NCI-H2107 (cell line): ENCODE measurements at regions not wholly inside any gene's neighbourhood (a gene's known extent, or its start where the extent isn't known, plus 50 kb on each side); places are given as distances from the start of the nearest gene placed in this dataset.

ENCODE experiments used
- DNase-seq: peaks from one replicate; lab custom pipeline; 2025; lab: John Stamatoyannopoulos, UW

- no peak for DNase-seq
Observed at GRCh38 chr6:71124340-71124739, 164.3 kb upstream of the OGFRL1 start.

DNA sequence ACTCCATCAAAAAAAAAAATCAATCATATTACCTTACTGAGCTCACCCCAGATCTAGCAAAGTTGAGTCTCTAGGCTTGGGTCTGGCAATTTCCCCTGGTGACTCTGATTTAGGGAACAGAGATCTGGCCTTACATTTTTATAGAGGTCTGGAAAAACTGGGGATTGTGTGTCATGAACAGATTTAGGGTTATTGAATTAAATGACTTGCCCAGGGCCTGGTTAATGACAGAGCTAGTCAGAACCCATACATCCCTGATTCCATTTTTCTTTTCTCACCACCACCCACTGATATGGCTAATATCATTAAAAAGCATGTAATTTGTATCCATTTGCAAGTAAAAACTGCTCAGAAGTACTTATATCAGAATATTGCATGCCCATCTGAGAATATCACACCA, 163.4 kb upstream of the OGFRL1 start:
- DNase-seq = no peak

DNA sequence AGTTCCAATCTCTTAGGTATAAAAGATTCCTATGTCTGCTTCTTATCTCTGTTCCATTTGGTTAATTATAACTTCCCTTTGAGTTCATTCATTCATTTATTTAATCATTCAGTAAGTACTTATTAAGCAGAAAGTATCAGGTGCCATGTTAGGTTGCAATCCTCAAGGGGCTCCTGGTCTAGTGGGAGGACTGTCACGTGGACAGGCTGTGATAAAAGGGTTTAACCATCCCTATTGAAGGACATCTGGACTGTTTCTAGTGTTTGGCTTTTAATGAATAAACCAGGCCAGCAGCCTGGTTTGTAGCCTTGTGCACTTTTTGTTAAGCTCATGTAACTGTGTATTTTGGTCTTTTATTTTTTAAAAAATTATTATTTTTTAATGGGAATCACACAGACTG, 162.1 kb upstream of the OGFRL1 start:
- DNase-seq = no peak

DNA sequence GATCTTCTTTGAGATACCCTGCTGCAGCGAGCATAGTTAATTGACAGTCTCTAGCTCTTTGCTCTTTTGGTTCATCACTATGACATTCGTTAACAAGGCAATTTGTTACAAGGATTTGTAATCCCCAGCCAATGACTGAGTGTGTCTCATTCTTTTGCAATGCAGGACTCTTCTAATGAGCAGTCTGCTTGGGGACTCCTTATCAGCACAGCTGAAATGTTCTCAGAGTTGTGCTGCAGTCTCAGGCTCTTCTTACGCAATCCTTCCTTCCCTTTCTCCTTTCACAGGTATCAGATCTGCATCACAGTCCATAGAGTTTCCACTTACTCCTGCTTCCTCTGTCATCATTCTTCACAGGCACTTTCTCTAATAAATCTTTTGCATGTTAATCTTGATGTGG, 161.2 kb upstream of the OGFRL1 start:
- DNase-seq = no peak

- no peak for DNase-seq
Observed at GRCh38 chr6:71130277-71130676, 158.3 kb upstream of the OGFRL1 start.

GRCh38 chr6:71134929-71135642, 153.5 kb upstream of the OGFRL1 start:
- no peak for DNase-seq

DNA sequence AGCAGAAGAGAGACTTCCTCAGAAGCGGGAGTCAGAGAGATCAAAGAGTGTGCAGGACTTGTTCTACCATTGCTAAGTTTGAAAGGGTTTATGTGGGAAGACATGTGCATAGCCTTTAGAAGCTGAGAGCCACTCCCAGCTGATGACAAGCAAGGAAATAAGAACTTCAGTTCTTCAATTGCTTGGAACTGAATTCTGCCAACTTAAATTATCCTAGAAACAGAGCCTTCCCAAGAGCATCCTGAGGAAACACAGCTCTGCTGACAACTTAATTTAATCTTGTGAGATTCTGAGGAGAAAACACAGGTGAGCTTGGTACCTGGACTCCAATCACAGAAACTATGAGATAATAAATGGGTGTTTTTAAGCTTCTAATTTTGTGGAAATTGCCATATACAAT, 150.6 kb upstream of the OGFRL1 start:
- DNase-seq = no peak

- DNase-seq = no peak
Observed at GRCh38 chr6:71138376-71138775, 150.2 kb upstream of the OGFRL1 start.

DNA sequence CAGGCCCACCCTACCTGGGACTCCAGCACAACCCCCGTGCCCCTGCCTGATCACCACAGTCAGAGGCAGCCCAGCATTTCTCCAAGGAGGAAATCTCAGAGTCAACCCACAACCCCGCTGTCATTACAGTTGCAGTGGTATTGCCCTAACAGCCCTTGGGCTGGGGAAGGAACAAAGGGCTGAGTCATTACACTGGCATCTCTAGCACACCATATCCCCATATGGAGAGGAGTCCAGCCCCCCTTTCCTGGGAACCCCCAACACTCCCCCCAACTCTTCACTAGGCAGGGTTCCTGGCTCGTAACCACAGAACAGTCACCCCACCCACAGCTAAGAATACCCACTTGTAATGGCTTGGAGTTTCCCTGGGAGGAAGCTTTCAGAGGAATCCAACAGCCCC, 149.4 kb upstream of the OGFRL1 start:
- DNase-seq = no peak

GRCh38 chr6:71153755-71154325, 134.8 kb upstream of the OGFRL1 start:
- no peak for DNase-seq

DNA sequence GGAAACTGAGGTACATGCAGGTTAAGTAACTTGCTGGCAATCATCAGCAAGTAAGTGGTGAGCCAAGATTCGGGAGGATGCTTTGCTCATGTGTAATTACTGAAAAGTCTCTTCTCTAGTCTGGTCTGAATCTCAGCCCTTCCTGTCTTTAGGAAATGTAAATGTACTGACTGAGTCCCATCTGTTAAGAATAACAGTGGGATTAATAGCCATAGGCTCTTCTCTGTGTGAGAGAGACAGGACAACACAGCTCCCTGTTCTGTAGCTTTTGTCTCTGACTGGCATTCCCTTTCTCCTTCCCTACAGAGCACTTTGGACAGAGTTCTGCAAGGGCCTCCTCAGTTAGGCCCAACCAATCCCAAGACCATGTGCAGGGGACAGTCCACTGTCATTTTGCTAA, 131.3 kb upstream of the OGFRL1 start:
- DNase-seq = no peak

DNA sequence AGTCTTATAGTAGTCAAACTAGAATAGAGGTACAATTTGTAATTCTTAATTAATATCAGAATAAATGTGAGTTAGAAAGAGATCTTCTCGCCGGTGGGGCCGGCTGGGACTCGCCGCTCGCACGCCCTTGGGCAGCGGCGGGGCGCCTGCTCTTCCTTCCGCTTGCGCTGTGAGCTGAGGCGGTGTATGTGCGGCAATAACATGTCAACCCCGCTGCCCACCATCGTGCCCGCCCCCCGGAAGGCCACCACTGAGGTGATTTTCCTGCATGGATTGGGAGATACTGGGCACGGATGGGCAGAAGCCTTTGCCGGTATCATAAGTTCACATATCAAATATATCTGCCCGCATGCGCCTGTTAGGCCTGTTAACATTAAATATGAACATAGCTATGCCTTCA, 123.7 kb upstream of the OGFRL1 start:
- DNase-seq = no peak

DNA sequence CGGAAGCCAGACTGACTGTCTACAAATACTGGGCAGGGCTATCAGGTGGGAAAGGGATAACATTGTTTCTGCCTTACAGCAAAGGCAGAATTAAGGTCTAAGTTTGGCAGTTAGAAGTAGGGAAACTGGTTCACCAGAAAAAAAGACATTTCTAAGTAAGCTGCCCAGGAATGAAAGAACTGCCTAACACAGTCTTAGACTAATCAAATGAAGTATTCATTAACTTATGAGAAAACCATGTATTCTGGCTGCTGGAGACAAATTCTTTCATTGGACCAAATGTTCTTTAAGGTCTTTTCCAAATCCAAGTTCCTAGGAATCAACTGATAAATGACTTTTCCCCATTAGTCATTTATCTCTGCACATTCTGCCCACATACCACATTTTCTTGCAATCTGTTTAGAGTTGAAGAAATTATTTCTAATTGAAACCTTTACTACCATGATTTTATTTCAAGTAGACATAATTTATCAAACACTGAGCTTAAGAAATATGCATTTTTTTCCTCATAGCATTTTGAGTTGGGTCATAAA, 120.3 kb upstream of the OGFRL1 start:
- no peak for DNase-seq

DNA sequence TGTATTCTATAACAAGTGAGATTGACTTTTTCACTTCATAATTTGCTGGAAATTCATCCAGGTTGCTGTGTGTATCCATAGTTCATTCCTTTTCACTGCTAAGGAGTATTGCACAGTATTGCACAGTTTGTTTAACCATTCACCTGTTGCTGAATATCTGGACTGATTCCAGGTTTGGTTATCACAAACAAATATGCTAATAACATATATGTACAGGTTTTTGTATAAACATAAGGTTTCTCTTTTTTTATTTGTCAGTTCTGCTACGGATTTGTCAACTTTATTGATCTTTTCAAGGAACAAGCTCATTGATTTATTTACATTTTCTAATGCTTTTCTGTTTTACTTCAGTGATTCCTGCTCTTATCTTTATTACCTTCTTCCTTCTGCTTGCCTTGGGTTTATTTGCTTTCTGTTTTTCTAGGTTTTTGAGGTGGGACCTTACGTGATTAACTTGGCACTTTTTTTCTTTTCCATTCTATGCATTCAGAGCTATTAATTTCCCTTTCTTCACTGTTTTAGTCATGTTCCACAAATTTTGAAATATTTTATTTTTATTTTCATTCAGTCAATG, 117.0 kb upstream of the OGFRL1 start:
- DNase-seq = no peak

- no peak for DNase-seq
Observed at GRCh38 chr6:71179249-71179885, 109.2 kb upstream of the OGFRL1 start.

DNA sequence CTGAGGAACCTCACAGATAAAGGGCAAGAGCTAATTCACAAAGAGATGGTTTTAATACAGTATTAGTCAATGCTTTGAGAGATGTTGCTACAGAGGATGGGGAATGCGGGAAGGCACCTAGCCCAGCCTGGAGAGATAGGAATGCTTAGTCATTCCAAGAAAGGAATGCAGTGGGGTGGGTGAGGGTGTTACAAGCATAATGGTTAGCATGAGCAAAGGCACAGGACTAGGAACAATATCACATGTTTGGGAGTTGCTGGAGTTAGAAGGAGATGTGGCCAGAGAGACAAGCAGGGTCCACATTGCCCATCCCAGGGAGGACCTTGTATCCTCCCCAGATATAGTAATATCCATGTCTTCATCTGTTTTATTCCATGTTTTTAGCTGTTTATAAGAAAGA, 107.0 kb upstream of the OGFRL1 start:
- DNase-seq = no peak

- no peak for DNase-seq
Observed at GRCh38 chr6:71187141-71187540, 101.5 kb upstream of the OGFRL1 start.

- no peak for DNase-seq
Observed at GRCh38 chr6:71190809-71191208, 97.8 kb upstream of the OGFRL1 start.

GRCh38 chr6:71194724-71195123, 93.9 kb upstream of the OGFRL1 start:
- no peak for DNase-seq

- DNase-seq = no peak
Observed at GRCh38 chr6:71197267-71197666, 91.3 kb upstream of the OGFRL1 start.

- DNase-seq = peak; percentile 18
Observed at GRCh38 chr6:71197780-71198179, 90.8 kb upstream of the OGFRL1 start.

DNA sequence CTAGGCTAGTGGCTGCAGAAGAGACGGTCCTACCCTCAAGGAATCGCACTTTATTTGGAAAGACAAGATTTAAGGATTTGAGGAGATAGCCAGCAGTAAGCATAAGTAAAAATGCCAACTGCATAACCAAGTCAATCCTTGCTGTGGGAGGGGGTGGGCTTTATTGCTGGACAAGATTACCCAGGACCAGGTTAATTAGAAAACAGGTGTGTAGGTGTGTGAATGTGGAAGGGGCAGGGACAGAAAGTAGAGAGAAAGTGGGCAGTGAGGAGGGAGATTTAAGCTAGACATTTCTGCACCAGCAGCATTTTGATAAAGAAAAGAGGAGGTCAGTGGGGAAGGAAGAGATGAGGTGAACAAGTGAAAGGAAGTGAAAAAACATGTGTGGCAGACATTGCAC, 89.7 kb upstream of the OGFRL1 start:
- DNase-seq = no peak

DNA sequence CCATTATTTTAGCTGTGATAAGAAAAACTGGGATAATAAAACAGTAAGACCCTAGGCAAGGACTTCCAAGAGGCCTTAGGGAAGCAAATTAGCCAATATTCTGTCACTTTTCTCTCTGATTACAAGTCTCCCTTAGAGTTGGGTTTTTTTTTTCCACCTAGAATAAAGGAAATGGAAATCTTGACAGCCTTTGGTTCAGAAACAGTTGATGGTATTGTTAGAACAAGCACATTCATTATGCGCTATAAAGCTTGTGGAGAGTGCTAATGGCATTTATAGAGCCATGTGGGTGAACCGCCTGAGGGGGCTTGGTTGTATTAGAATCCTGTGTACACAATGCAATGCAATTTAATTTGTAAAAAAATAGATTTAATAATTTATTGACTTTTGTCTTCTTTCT, 88.9 kb upstream of the OGFRL1 start:
- DNase-seq = no peak
